NCI-H1930 (cell line): ENCODE measurements at regions not wholly inside any gene's neighbourhood (a gene's known extent, or its start where the extent isn't known, plus 50 kb on each side); places are given as distances from the start of the nearest gene placed in this dataset.

ENCODE experiments used
- DNase-seq, 2 experiments: peaks; one replicate each; lab custom pipeline; 2025; lab: John Stamatoyannopoulos, UW

GRCh38 chr15:79185199-79185598 lies 94.6 kb upstream of the RASGRF1 start:
- no peak for DNase-seq

- peak in 1 of 2 experiments; percentile 45 for DNase-seq
Observed at GRCh38 chr15:79184465-79184892, 93.9 kb upstream of the RASGRF1 start.

GRCh38 chr15:79180318-79180717 lies 89.7 kb upstream of the RASGRF1 start:
- DNase-seq: no peak

- no peak for DNase-seq
Observed at GRCh38 chr15:79179597-79179996, 89.0 kb upstream of the RASGRF1 start.

GRCh38 chr15:79179108-79179561 lies 88.6 kb upstream of the RASGRF1 start:
- peak in 1 of 2 experiments; percentile 3 for DNase-seq

- no peak for DNase-seq
Observed at GRCh38 chr15:79178594-79178993, 88.0 kb upstream of the RASGRF1 start.

GRCh38 chr15:79176151-79176550 lies 85.6 kb upstream of the RASGRF1 start:
- no peak for DNase-seq

GRCh38 chr15:79172801-79173460 lies 82.4 kb upstream of the RASGRF1 start:
- no peak for DNase-seq

- DNase-seq: no peak
Observed at GRCh38 chr15:79172032-79172481, 81.5 kb upstream of the RASGRF1 start.

GRCh38 chr15:79171320-79172031 lies 80.9 kb upstream of the RASGRF1 start:
- DNase-seq: no peak

- DNase-seq: no peak
Observed at GRCh38 chr15:79170256-79170664, 79.7 kb upstream of the RASGRF1 start.

- no peak for DNase-seq
Observed at GRCh38 chr15:79169526-79170133, 79.0 kb upstream of the RASGRF1 start.

GRCh38 chr15:79168922-79169456 lies 78.4 kb upstream of the RASGRF1 start:
- peak in 1 of 2 experiments; percentile 4 for DNase-seq

GRCh38 chr15:79167776-79168175 lies 77.2 kb upstream of the RASGRF1 start:
- DNase-seq: no peak

GRCh38 chr15:79166311-79166955 lies 75.9 kb upstream of the RASGRF1 start:
- no peak for DNase-seq

GRCh38 chr15:79164465-79164864 lies 73.9 kb upstream of the RASGRF1 start:
- DNase-seq: no peak

GRCh38 chr15:79164043-79164442 lies 73.5 kb upstream of the RASGRF1 start:
- DNase-seq: no peak

GRCh38 chr15:79163395-79163794 lies 72.8 kb upstream of the RASGRF1 start:
- DNase-seq: no peak

- DNase-seq: no peak
Observed at GRCh38 chr15:79161837-79162508, 71.4 kb upstream of the RASGRF1 start.

- DNase-seq: no peak
Observed at GRCh38 chr15:79160211-79160610, 69.6 kb upstream of the RASGRF1 start.
